ENCODE measurements at regions not wholly inside any gene's neighbourhood (a gene's known extent, or its start where the extent isn't known, plus 50 kb on each side); places are given as distances from the start of the nearest gene placed in this dataset.

- peaks cover 9% of the 10 kb centered on the region for H3K27me3 Mint-ChIP-seq
- CTCF ChIA-PET, result no interaction called here
- peaks cover 18% of the 10 kb centered on the region for H3K4me1 Mint-ChIP-seq
- H3K9me3 Mint-ChIP-seq, result no peaks in the 10 kb centered on the region
- H3K36me3 Mint-ChIP-seq, result no peaks in the 10 kb centered on the region
- H3K27ac Mint-ChIP-seq, result no peak overlapping the region
- no peak overlapping the region for H3K4me3 Mint-ChIP-seq
- DNase-seq, result no peak
These were observed 207.7 kb downstream of the PIK3R1 start for GRCh38 chr5:68423154-68423811.

DNA sequence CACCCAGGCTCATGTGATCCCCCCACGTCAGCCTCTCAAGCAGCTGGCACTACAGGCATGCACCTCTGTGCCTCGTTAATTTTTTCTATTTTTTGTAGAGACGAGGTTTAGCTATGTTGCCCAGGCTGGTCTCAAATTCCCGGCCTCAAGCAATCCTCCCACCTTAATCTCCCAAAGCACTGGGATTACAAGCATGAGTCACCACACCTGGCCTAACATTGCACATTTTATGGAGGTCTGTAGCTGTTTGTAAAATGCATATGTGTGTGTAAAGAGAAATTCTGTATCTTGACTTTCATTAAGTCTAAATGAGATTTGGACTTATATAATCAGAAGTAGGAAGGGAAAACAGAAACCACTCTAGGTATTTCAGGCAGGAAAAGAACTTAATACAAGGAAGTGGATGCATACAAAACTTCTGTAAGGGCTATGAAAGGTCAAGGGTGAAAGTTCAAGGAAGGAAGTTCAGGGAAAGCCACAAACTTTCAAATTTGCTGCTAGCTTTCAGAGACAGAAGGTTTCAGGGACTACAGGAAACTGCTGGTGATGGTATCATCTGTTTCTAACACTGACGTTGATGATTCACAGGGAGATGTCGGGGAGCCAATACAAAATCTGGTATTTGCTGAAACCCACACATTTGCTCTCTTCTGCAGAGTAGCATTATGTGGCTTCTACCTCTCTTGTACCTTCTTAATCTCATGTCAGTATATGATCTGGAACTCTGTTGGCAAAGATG lies 209.4 kb downstream of the PIK3R1 start:
- H3K9me3 Mint-ChIP-seq, result no peaks in the 10 kb centered on the region
- H3K4me3 Mint-ChIP-seq, result no peak overlapping the region
- peak overlapping the region; percentile 28 for H3K27ac Mint-ChIP-seq
- H3K36me3 Mint-ChIP-seq, result no peaks in the 10 kb centered on the region
- DNase-seq, result peak; percentile 38
- H3K4me1 Mint-ChIP-seq, result peaks cover 18% of the 10 kb centered on the region
- CTCF ChIA-PET, result interaction anchor here (0.9 to 1.2 kb wide), 3 partner anchors 11 to 154 kb away, joined by 3 read pairs; no protein-coding TSS in a partner anchor
- peaks cover 16% of the 10 kb centered on the region for H3K27me3 Mint-ChIP-seq

- no peak overlapping the region for H3K4me3 Mint-ChIP-seq
These were observed 211.0 kb downstream of the PIK3R1 start for GRCh38 chr5:68426586-68426985.

DNA sequence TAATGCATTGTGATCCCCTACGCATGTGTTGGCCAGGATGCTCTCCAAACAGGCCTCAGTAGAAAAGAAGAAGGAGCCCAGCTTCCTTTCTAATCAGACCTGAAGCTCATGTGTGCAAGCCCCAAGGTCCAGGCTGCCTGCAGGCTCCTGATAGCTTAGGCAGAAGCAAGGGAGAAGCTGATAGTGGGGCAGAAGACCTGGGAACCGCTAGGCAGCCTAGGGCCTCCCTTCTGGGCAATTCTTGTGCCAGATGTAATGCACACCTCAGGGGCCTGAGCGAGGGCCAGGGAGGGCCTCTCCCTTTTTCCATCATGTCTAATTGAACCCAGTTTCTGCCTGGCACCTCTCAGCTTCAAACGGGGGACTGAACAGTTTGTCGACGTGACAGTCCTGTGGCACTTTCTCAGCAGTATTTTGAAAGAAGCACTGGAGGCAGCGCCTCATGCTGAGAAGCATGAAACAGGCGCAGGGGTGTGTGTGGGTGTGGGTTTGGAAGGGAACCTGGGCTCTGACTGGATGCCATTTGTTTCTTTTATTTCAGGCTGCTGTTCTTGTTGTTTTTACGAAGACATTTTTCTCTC lies 212.8 kb downstream of the PIK3R1 start:
- CTCF ChIA-PET, result no interaction called here
- Mint-ChIP-seq H3K36me3 (no peaks in the 10 kb centered on the region), H3K9me3 (no peaks in the 10 kb centered on the region), H3K27me3 (peaks cover 40% of the 10 kb centered on the region), H3K4me1 (peaks cover 27% of the 10 kb centered on the region), H3K4me3 (no peak overlapping the region), H3K27ac (no peak overlapping the region)
- DNase-seq, result no peak

More at GRCh38 chr5:68426586-68426985, 211.0 kb downstream of the PIK3R1 start:
- no peak for DNase-seq
- no peak overlapping the region for H3K27ac Mint-ChIP-seq
- peaks cover 18% of the 10 kb centered on the region for H3K4me1 Mint-ChIP-seq
- CTCF ChIA-PET, result interaction anchor here (0.7 to 1.0 kb wide), 3 partner anchors 10 to 140 kb away, joined by 3 to 4 read pairs (median 3); no protein-coding TSS in a partner anchor
- no peaks in the 10 kb centered on the region for H3K9me3 Mint-ChIP-seq
- H3K36me3 Mint-ChIP-seq, result no peaks in the 10 kb centered on the region
- peaks cover 27% of the 10 kb centered on the region for H3K27me3 Mint-ChIP-seq

DNA sequence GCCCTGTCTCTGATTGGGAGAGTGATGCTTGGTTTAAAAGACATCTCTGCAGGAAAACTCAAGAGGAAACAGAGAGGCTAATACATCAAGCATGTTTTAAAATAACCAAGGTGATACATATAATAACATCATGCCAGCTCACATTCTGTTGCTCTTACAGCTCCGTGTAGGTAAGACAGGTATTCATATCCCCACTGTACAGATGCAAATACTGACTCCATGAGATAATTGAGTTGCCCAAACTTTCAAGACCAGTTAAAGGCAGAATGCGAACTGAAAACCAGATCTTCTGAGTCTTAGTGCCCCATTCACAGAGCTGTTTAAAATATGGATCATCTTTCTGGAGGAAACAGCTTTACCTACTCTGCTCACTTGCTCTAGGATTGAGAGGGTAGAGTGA lies 214.0 kb downstream of the PIK3R1 start:
- CTCF ChIA-PET, result interaction anchor here (0.6 kb wide), 1 partner anchor 58 kb away, joined by 3 read pairs; no protein-coding TSS in a partner anchor
- Mint-ChIP-seq H3K4me1 (peaks cover 39% of the 10 kb centered on the region), H3K9me3 (no peaks in the 10 kb centered on the region), H3K36me3 (no peaks in the 10 kb centered on the region), H3K27me3 (peaks cover 50% of the 10 kb centered on the region), H3K4me3 (no peak overlapping the region), H3K27ac (no peak overlapping the region)
- DNase-seq, result no peak

DNA sequence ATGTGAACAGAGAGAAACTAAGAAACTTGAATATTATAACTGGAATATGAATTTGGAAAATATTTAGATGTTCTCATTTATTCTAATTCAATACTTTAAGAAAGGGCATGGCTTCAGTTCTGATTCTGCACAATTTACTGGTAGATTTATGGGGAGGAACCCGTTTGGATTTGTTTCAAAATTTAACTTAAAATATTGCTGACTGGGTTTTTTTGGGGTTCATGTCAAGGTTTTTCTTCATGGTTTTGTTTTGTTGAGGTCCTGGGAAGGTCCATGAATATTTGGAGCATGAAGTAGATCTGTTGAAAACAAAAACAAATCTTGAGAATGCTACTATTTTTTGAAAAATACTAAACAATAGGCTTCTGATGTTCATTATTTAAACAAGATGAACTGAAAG lies 214.7 kb downstream of the PIK3R1 start:
- Mint-ChIP-seq H3K4me3 (no peak overlapping the region), H3K27ac (no peak overlapping the region), H3K9me3 (no peaks in the 10 kb centered on the region), H3K4me1 (peaks cover 40% of the 10 kb centered on the region), H3K27me3 (peaks cover 50% of the 10 kb centered on the region), H3K36me3 (no peaks in the 10 kb centered on the region)
- CTCF ChIA-PET, result no interaction called here
- DNase-seq, result no peak

DNA sequence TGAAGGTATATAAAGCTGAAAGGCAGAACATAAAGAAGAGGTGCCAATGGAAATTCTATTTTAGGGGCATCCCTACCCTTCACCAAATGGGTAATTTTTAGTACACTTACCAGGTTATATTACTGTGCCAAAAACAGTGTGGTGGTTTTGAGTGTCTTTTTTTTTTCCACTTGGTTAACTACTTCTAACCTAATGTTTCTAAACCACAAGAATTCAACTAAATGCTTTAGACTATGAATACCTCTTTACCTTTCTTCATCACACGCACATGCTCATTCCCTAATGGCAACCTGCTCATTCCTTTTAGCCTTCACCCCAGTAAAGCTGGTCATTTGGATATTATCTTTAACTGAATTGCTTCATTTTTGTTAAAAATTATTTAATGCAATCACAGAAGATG lies 215.6 kb downstream of the PIK3R1 start:
- CTCF ChIA-PET, result interaction anchor here (1.0 to 1.1 kb wide), 2 partner anchors 17 to 47 kb away, joined by 3 read pairs; no protein-coding TSS in a partner anchor
- Mint-ChIP-seq H3K4me3 (no peak overlapping the region), H3K4me1 (peaks cover 40% of the 10 kb centered on the region), H3K27ac (no peak overlapping the region), H3K36me3 (no peaks in the 10 kb centered on the region), H3K27me3 (peaks cover 50% of the 10 kb centered on the region), H3K9me3 (no peaks in the 10 kb centered on the region)
- no peak for DNase-seq

- no peak for DNase-seq
- H3K36me3 Mint-ChIP-seq, result no peaks in the 10 kb centered on the region
- CTCF ChIA-PET, result interaction anchor here (1.0 to 1.1 kb wide), 2 partner anchors 17 to 48 kb away, joined by 3 read pairs; no protein-coding TSS in a partner anchor
- no peak overlapping the region for H3K27ac Mint-ChIP-seq
- H3K4me3 Mint-ChIP-seq, result no peak overlapping the region
- peaks cover 34% of the 10 kb centered on the region for H3K4me1 Mint-ChIP-seq
- peaks cover 53% of the 10 kb centered on the region for H3K27me3 Mint-ChIP-seq
- no peaks in the 10 kb centered on the region for H3K9me3 Mint-ChIP-seq
These were observed 216.2 kb downstream of the PIK3R1 start for GRCh38 chr5:68431601-68432337.

DNA sequence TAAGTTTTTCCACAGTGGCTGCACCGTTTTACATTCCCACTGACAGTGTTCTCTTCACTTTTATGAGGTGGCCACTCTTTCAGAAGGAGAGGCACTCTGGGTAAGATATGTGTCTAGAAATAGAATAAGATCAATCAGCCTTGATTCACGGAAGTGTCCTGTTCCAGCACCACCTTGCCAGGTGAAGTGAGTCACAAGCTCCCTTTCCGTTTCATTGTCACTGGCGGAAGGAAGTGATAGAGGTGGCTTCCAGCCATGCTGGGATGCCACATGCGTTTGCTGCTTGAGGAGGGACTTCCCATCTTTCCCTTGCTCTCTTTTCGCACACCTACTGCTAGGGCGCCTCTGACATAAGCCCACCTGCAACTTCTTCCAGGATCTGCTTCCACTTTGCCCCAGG lies 217.1 kb downstream of the PIK3R1 start:
- Mint-ChIP-seq H3K4me1 (peaks cover 34% of the 10 kb centered on the region), H3K9me3 (no peaks in the 10 kb centered on the region), H3K36me3 (no peaks in the 10 kb centered on the region), H3K4me3 (no peak overlapping the region), H3K27me3 (peaks cover 55% of the 10 kb centered on the region), H3K27ac (no peak overlapping the region)
- CTCF ChIA-PET, result interaction anchor here (0.7 kb wide), 1 partner anchor 51 kb away, joined by 3 read pairs; no protein-coding TSS in a partner anchor
- peak; percentile 24 for DNase-seq

DNA sequence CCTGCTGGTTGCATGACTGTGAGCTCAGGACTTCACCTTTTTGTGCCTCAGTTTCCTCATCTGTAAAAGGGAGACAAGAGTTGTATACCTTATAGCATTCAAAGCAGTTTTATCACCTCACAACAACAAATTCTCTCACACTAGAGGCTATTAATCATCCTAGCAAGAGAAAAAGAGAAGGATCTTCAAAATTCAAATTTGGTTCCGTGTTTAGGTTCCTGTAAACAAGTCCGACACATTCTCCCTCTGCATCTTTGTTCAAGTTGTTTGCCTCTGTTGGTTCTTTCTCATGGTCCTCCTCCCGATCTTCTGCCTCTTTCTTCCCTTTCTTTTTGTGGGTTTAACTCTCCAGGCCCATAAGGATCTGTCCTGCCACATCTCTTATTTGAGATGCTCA lies 218.0 kb downstream of the PIK3R1 start:
- H3K27ac Mint-ChIP-seq, result no peak overlapping the region
- H3K4me1 Mint-ChIP-seq, result peaks cover 34% of the 10 kb centered on the region
- H3K36me3 Mint-ChIP-seq, result no peaks in the 10 kb centered on the region
- H3K9me3 Mint-ChIP-seq, result no peaks in the 10 kb centered on the region
- DNase-seq, result no peak
- CTCF ChIA-PET, result interaction anchor here (0.7 kb wide), 1 partner anchor 52 kb away, joined by 3 read pairs; no protein-coding TSS in a partner anchor
- no peak overlapping the region for H3K4me3 Mint-ChIP-seq
- H3K27me3 Mint-ChIP-seq, result peaks cover 50% of the 10 kb centered on the region

DNA sequence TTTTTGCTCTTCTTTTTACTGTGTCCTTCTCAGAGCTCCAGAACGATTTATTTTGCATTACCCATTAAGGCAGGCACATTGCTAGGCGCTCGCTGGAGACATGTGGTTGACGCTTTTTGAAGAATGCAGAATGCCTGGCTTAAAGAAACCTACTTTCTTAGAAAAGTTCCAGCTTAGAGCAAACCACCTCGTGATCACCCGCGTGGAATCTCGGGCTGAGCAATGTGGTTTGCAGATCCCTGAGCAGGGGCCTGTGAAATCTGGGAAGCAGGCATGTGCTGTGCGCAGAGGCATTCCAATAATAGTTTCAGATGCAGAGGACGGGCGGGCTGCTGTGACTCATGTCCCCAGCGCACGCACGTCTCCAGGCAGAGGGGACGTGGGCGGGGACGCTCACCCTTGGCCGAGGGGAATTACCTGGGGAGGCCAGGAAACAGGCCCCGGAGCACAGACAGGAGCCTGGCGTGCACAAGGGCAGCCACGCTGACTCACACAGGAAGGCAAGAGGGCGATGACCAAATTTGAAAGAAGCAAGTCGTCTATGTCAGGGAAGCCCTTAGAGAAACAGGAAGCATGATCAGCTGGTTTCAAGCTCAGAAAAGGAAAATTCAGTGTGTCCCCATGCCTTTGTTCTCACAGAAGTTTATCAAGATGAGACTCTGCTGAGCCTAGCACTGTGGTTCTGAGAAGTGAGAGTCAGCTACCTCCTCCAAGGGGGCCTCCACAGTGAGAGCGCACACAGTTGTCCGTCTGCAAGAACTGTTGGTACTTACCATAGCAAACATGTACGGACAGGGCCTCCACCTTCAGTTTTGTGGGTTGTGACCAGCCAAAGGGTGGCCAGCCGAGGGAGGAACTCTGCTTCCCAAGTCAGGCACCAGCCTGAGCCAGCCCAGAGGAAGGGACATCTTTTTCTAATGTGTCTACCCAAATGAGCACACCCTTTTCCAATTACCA lies 218.6 kb downstream of the PIK3R1 start:
- peaks cover 34% of the 10 kb centered on the region for H3K4me1 Mint-ChIP-seq
- H3K9me3 Mint-ChIP-seq, result no peaks in the 10 kb centered on the region
- H3K27ac Mint-ChIP-seq, result peak overlapping the region; percentile 43
- CTCF ChIA-PET, result interaction anchor here (1.0 to 1.4 kb wide), 4 partner anchors 26 to 148 kb away, joined by 3 to 4 read pairs (median 3); no protein-coding TSS in a partner anchor
- H3K4me3 Mint-ChIP-seq, result peak overlapping the region; percentile 25
- no peaks in the 10 kb centered on the region for H3K36me3 Mint-ChIP-seq
- peak; percentile 91 for DNase-seq
- H3K27me3 Mint-ChIP-seq, result peaks cover 43% of the 10 kb centered on the region

GRCh38 chr5:68435611-68436010 lies 220.1 kb downstream of the PIK3R1 start:
- peaks cover 39% of the 10 kb centered on the region for H3K4me1 Mint-ChIP-seq
- H3K4me3 Mint-ChIP-seq, result no peak overlapping the region
- peaks cover 34% of the 10 kb centered on the region for H3K27me3 Mint-ChIP-seq
- H3K36me3 Mint-ChIP-seq, result no peaks in the 10 kb centered on the region
- no peaks in the 10 kb centered on the region for H3K9me3 Mint-ChIP-seq
- DNase-seq, result no peak
- CTCF ChIA-PET, result interaction anchor here (1.3 to 1.4 kb wide), 2 partner anchors 25 to 150 kb away, joined by 3 to 4 read pairs; no protein-coding TSS in a partner anchor
- H3K27ac Mint-ChIP-seq, result no peak overlapping the region

Measured in activated naive CD4-positive, alpha-beta T cell treated with anti-CD3 and anti-CD28 coated beads, Interleukin-2, amount 10 ng/mL, durations not matched to agents 7 days and 5 days (primary cell).